PC-9 (cell line): ENCODE measurements at regions not wholly inside any gene's neighbourhood (a gene's known extent, or its start where the extent isn't known, plus 50 kb on each side); places are given as distances from the start of the nearest gene placed in this dataset.

Experiments used
- BruUV-seq: library from RNA; stranded (reverse); fragments of 400-500 nt; replicated peaks from 2 replicates; lab custom pipeline; 2021; lab: Mats Ljungman, UMichigan
- CTCF ChIA-PET: fragments of 300-600 bp; sonication (Branson Sonifier 250); formaldehyde crosslinking; loops from one replicate; lab custom pipeline; 2022; ENCODE audit warnings: antibody characterized with exemption; lab: Charles Lee
- POLR2A ChIA-PET: fragments of 300-600 bp; sonication (Branson Sonifier 250); formaldehyde crosslinking; loops from one replicate; lab custom pipeline; 2022; ENCODE audit warnings: antibody characterized with exemption; ENCODE audit not compliant: unreplicated experiment; lab: Charles Lee
- DNase-seq, 2 experiments: peaks; one replicate each; pipeline versions ENCODE4 v3.0.0 to v3.0.0-alpha.2; 2015 to 2022; ENCODE audit warnings: mixed read lengths in 1 of 2
- H2AFZ ChIP-seq: fragments of 200-600 bp; sonication (generic); 2 replicates; pipeline ENCODE4 v1.8.1; 2017; ENCODE audit warnings: antibody characterized with exemption
- H3F3A ChIP-seq: fragments of 200-600 bp; sonication (generic); 2 replicates; pipeline ENCODE4 v1.8.1; 2017; ENCODE audit warnings: antibody characterized with exemption, mild to moderate bottlenecking, low read depth; ENCODE audit not compliant: insufficient read depth
- H3K27ac ChIP-seq: fragments of 200-600 bp; sonication (generic); 2 replicates; pipeline ENCODE4 v1.6.1; 2016; ENCODE audit warnings: mixed run types
- H3K27me3 ChIP-seq: fragments of 200-600 bp; sonication (generic); 2 replicates; pipeline ENCODE4 v1.6.1; 2016; ENCODE audit warnings: low read depth, mixed run types; ENCODE audit not compliant: insufficient read depth
- H3K36me3 ChIP-seq: fragments of 200-600 bp; sonication (generic); 2 replicates; pipeline ENCODE4 v1.6.1; 2016; ENCODE audit warnings: low read depth, mixed run types
- H3K4me1 ChIP-seq: fragments of 200-600 bp; sonication (generic); replicated peaks from 2 replicates; pipeline ENCODE4 v1.6.1; 2016; ENCODE audit warnings: mixed run types; ENCODE audit not compliant: insufficient read depth
- H3K4me2 ChIP-seq: fragments of 200-600 bp; sonication (generic); 2 replicates; pipeline ENCODE4 v1.6.1; 2017; ENCODE audit warnings: mixed run types
- H3K4me3 ChIP-seq: fragments of 200-600 bp; sonication (generic); 2 replicates; pipeline ENCODE4 v1.6.1; 2016; ENCODE audit warnings: mixed run types
- H3K79me2 ChIP-seq: fragments of 200-600 bp; sonication (generic); 2 replicates; pipeline ENCODE4 v1.6.1; 2017; ENCODE audit warnings: low read depth, mixed run types
- H3K9me2 ChIP-seq: fragments of 200-600 bp; sonication (generic); 2 replicates; pipeline ENCODE4 v1.8.1; 2017; ENCODE audit warnings: mild to moderate bottlenecking; ENCODE audit not compliant: insufficient read depth
- H3K9me3 ChIP-seq: fragments of 200-600 bp; sonication (generic); 2 replicates; pipeline ENCODE4 v1.8.1; 2016; ENCODE audit warnings: low read depth; ENCODE audit not compliant: insufficient read depth
- H4K20me1 ChIP-seq: fragments of 200-600 bp; sonication (generic); 2 replicates; pipeline ENCODE4 v1.8.1; 2017; ENCODE audit not compliant: insufficient read depth
- EZH2 ChIP-seq: fragments of 200-600 bp; sonication (generic); IDR thresholded peaks from 2 replicates; pipeline ENCODE4 v1.8.0; 2017; ENCODE audit warnings: antibody characterized with exemption, low read depth
- intact Hi-C: fragments of 100-400 bp; cut with micrococcal nuclease; formaldehyde crosslinking; loops from one replicate; pipeline ENCODE4 v1.10.0; 2022; ENCODE audit not compliant: unreplicated experiment
- TF ChIP-seq, protein P1 (sequence below): fragments of 200-600 bp; sonication (generic); conservative IDR thresholded peaks from 2 replicates; pipeline ENCODE4 v1.6.1; 2017; ENCODE audit warnings: mixed run types, antibody characterized with exemption, mild to moderate bottlenecking, moderate library complexity

DNA sequence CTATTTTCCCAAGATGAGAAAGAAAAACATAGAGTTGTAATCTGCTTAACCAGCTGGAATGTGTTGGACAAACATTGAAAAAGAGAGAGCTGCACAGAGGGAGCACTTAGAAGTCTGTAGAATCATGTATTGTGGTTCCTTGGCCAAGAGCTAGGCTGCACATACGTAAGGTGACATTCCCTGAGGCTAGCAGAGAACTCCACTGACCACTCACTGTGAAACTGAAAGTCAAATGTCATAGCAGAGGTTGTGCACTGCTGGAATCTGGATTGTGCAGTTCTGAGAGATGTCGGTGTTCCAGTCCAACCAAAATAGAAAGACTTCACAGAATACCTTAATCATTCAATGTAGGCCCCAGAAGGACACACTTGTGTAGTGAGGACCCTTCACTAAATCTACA is 772.8 kb upstream of the RAG2 start:
- Histone ChIP-seq H3K27ac (no peak overlapping the region), H3K27me3 (no peaks in the 10 kb centered on the region), H3K9me3 (no peaks in the 10 kb centered on the region), H3K9me2 (no peaks in the 10 kb centered on the region), H3K4me1 (0 out of 2 replicates have a peak, but pooled peaks cover 5% of the 10 kb centered on the region), H4K20me1 (no peaks in the 10 kb centered on the region), H3K4me3 (no peak overlapping the region), H3F3A (no peaks in the 10 kb centered on the region), H2AFZ (no peak overlapping the region), H3K4me2 (peak overlapping the region; percentile 9; the same call in 1 of the 2 replicates), H3K79me2 (no peaks in the 10 kb centered on the region), H3K36me3 (no peaks in the 10 kb centered on the region)
- ChIA-PET POLR2A (no interaction called here), CTCF (no interaction called here)
- no peak for DNase-seq
- BruUV-seq: no TSS peak
- no peak for TF ChIP-seq EZH2
- TF ChIP-seq, protein P1, sequence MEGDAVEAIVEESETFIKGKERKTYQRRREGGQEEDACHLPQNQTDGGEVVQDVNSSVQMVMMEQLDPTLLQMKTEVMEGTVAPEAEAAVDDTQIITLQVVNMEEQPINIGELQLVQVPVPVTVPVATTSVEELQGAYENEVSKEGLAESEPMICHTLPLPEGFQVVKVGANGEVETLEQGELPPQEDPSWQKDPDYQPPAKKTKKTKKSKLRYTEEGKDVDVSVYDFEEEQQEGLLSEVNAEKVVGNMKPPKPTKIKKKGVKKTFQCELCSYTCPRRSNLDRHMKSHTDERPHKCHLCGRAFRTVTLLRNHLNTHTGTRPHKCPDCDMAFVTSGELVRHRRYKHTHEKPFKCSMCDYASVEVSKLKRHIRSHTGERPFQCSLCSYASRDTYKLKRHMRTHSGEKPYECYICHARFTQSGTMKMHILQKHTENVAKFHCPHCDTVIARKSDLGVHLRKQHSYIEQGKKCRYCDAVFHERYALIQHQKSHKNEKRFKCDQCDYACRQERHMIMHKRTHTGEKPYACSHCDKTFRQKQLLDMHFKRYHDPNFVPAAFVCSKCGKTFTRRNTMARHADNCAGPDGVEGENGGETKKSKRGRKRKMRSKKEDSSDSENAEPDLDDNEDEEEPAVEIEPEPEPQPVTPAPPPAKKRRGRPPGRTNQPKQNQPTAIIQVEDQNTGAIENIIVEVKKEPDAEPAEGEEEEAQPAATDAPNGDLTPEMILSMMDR: no peak
- intact Hi-C loops: no loop called here

- Histone ChIP-seq H3K79me2 (no peaks in the 10 kb centered on the region), H3K9me3 (no peaks in the 10 kb centered on the region), H3K9me2 (no peaks in the 10 kb centered on the region), H3F3A (no peaks in the 10 kb centered on the region), H3K4me1 (no peaks in the 10 kb centered on the region), H2AFZ (no peak overlapping the region), H3K4me2 (no peak overlapping the region), H3K27me3 (no peaks in the 10 kb centered on the region), H4K20me1 (no peaks in the 10 kb centered on the region), H3K36me3 (no peaks in the 10 kb centered on the region), H3K4me3 (no peak overlapping the region), H3K27ac (no peak overlapping the region)
- CTCF ChIA-PET: no interaction called here
- intact Hi-C loops: no loop called here
- DNase-seq: no peak
- POLR2A ChIA-PET: no interaction called here
- TF ChIP-seq EZH2: no peak
- TF ChIP-seq, protein P1: no peak
- BruUV-seq: no TSS peak
These were observed 766.3 kb upstream of the RAG2 start for GRCh38 chr11:37364246-37364839.

GRCh38 chr11:37353192-37353591 is 755.2 kb upstream of the RAG2 start:
- BruUV-seq: no TSS peak
- H3K4me3 ChIP-seq: no peak overlapping the region
- TF ChIP-seq, protein P1: no peak
- TF ChIP-seq EZH2: no peak
- no peak overlapping the region for H3K27ac ChIP-seq
- CTCF ChIA-PET: no interaction called here
- H3K9me2 ChIP-seq: no peaks in the 10 kb centered on the region
- no peak overlapping the region for H2AFZ ChIP-seq
- POLR2A ChIA-PET: no interaction called here
- H3K9me3 ChIP-seq: no peaks in the 10 kb centered on the region
- no peak for DNase-seq
- no peak overlapping the region for H3K4me2 ChIP-seq
- no peaks in the 10 kb centered on the region for H4K20me1 ChIP-seq
- H3K4me1 ChIP-seq: no peaks in the 10 kb centered on the region
- H3F3A ChIP-seq: peaks cover 8% of the 10 kb centered on the region
- intact Hi-C loops: no loop called here
- no peaks in the 10 kb centered on the region for H3K79me2 ChIP-seq
- no peaks in the 10 kb centered on the region for H3K36me3 ChIP-seq
- H3K27me3 ChIP-seq: no peaks in the 10 kb centered on the region
